ENCODE measurements at regions not wholly inside any gene's neighbourhood (a gene's known extent, or its start where the extent isn't known, plus 50 kb on each side); places are given as distances from the start of the nearest gene placed in this dataset.

- TF ChIP-seq ZNF274 (IDR thresholded peaks at IDR 0.05; ENCODE audit: low read depth, low read length) (no peak), EGR1 (IDR thresholded peaks at IDR 0.05; ENCODE audit: low read depth) (no peak), ELF1 (IDR thresholded peaks at IDR 0.05; ENCODE audit: borderline replicate concordance, low read depth) (no peak), SP1 (IDR thresholded peaks at IDR 0.05; ENCODE audit: low read depth) (no peak), POLR2A (IDR thresholded peaks at IDR 0.05; ENCODE audit: borderline replicate concordance, extremely low read depth, insufficient read depth, insufficient read length) (no peak), SRF (IDR thresholded peaks at IDR 0.05; ENCODE audit: low read depth) (no peak)
- no peaks in the 10 kb centered on the region for H3K9me2 ChIP-seq (ENCODE audit: insufficient read depth)
- RAD21 ChIA-PET (ENCODE audit: low non-redundant PET in 1 of 2, low total read pairs in 2 of 2, uncharacterized antibody in 2 of 2, unreplicated experiment in 2 of 2): no interaction called here
- no peaks in the 10 kb centered on the region for H3K79me2 ChIP-seq (ENCODE audit: insufficient read depth, low read length)
- no peak overlapping the region for H2AFZ ChIP-seq (ENCODE audit: low read depth, low read length, poor library complexity, severe bottlenecking)
- no peaks in the 10 kb centered on the region for H3K4me1 ChIP-seq (ENCODE audit: control insufficient read depth in 1 of 2, insufficient read depth in 2 of 2, low read length in 2 of 2)
- H3K9ac ChIP-seq (ENCODE audit: low read length): no peak overlapping the region
- BruUV-seq (replicated peaks): no TSS peak
- no peak for DNase-seq (ENCODE audit: low read depth, low spot score)
- POLR2A ChIA-PET: no interaction called here
- H3K27me3 ChIP-seq (ENCODE audit: insufficient read depth, low read length): no peaks in the 10 kb centered on the region
- no peaks in the 10 kb centered on the region for H4K20me1 ChIP-seq (ENCODE audit: insufficient read depth)
- CTCF ChIA-PET: no interaction called here
- H3K9me3 ChIP-seq (ENCODE audit: control insufficient read depth in 1 of 2, insufficient read depth in 1 of 2, low read depth in 1 of 2, low read length in 2 of 2): no peaks in the 10 kb centered on the region
- no peak overlapping the region for H3K27ac ChIP-seq (ENCODE audit: low read depth, low read length)
- intact Hi-C loops (cut with micrococcal nuclease): no loop called here
- no peak overlapping the region for H3K4me3 ChIP-seq (replicated peaks in 1 of 2; ENCODE audit: low read depth in 1 of 2, low read length in 2 of 2)
- H3K4me2 ChIP-seq (ENCODE audit: low read length): no peak overlapping the region
- H3K36me3 ChIP-seq (ENCODE audit: control insufficient read depth in 1 of 2, insufficient read depth in 2 of 2, low read length in 2 of 2): no peaks in the 10 kb centered on the region
- ATAC-seq: no peak
These were observed 312.6 kb downstream of the BMPER start for GRCh38 chr7:34217972-34218371.

GRCh38 chr7:34219153-34219718 is 313.9 kb downstream of the BMPER start:
- no peaks in the 10 kb centered on the region for H3K9me2 ChIP-seq (ENCODE audit: insufficient read depth)
- no peaks in the 10 kb centered on the region for H3K27me3 ChIP-seq (ENCODE audit: insufficient read depth, low read length)
- H3K4me2 ChIP-seq (ENCODE audit: low read length): no peak overlapping the region
- intact Hi-C loops (cut with micrococcal nuclease): no loop called here
- no peaks in the 10 kb centered on the region for H3K4me1 ChIP-seq (ENCODE audit: control insufficient read depth in 1 of 2, insufficient read depth in 2 of 2, low read length in 2 of 2)
- no peaks in the 10 kb centered on the region for H4K20me1 ChIP-seq (ENCODE audit: insufficient read depth)
- H3K79me2 ChIP-seq (ENCODE audit: insufficient read depth, low read length): no peaks in the 10 kb centered on the region
- ChIA-PET POLR2A (no interaction called here), RAD21 (ENCODE audit: low non-redundant PET in 1 of 2, low total read pairs in 2 of 2, uncharacterized antibody in 2 of 2, unreplicated experiment in 2 of 2) (no interaction called here), CTCF (no interaction called here)
- no peak overlapping the region for H3K4me3 ChIP-seq (replicated peaks in 1 of 2; ENCODE audit: low read depth in 1 of 2, low read length in 2 of 2)
- no peak for DNase-seq (ENCODE audit: low read depth, low spot score)
- H2AFZ ChIP-seq (ENCODE audit: low read depth, low read length, poor library complexity, severe bottlenecking): no peak overlapping the region
- H3K27ac ChIP-seq (ENCODE audit: low read depth, low read length): no peak overlapping the region
- no peak for ATAC-seq
- H3K9ac ChIP-seq (ENCODE audit: low read length): no peak overlapping the region
- no TSS peak for BruUV-seq (replicated peaks)
- no peaks in the 10 kb centered on the region for H3K36me3 ChIP-seq (ENCODE audit: control insufficient read depth in 1 of 2, insufficient read depth in 2 of 2, low read length in 2 of 2)
- H3K9me3 ChIP-seq (ENCODE audit: control insufficient read depth in 1 of 2, insufficient read depth in 1 of 2, low read depth in 1 of 2, low read length in 2 of 2): no peaks in the 10 kb centered on the region
- TF ChIP-seq ZBTB33 (IDR thresholded peaks at IDR 0.05; ENCODE audit: extremely low read depth, insufficient replicate concordance, low read length): no peak
- no peak for TF ChIP-seq JUND (IDR thresholded peaks at IDR 0.05)
- TF ChIP-seq FOSL1 (IDR thresholded peaks at IDR 0.05; ENCODE audit: low read depth): no peak
- TF ChIP-seq CBX3 (IDR thresholded peaks at IDR 0.05; ENCODE audit: low read depth): no peak
- no peak for TF ChIP-seq RAD21 (IDR thresholded peaks at IDR 0.05; ENCODE audit: low read depth)
- TF ChIP-seq EZH2 (IDR thresholded peaks at IDR 0.05): no peak
- no peak for TF ChIP-seq EZH2phosphoT487 (IDR thresholded peaks at IDR 0.05; ENCODE audit: borderline replicate concordance)
- no peak for TF ChIP-seq SRF (IDR thresholded peaks at IDR 0.05; ENCODE audit: low read depth)
- TF ChIP-seq SP1 (IDR thresholded peaks at IDR 0.05; ENCODE audit: low read depth): no peak
- TF ChIP-seq TCF7L2 (IDR thresholded peaks at IDR 0.05; ENCODE audit: borderline replicate concordance, extremely low read depth, insufficient read depth, insufficient read length): no peak
- TF ChIP-seq POLR2AphosphoS5 (IDR thresholded peaks at IDR 0.05; ENCODE audit: low read depth, low read length): no peak
- no peak for TF ChIP-seq YY1 (IDR thresholded peaks at IDR 0.05; ENCODE audit: extremely low read depth, insufficient replicate concordance, low read depth, low read length)
- TF ChIP-seq SIN3A (IDR thresholded peaks at IDR 0.05; ENCODE audit: low read depth): no peak
- no peak for TF ChIP-seq ELF1 (IDR thresholded peaks at IDR 0.05; ENCODE audit: borderline replicate concordance, low read depth)
- TF ChIP-seq MAX (IDR thresholded peaks at IDR 0.05): no peak
- TF ChIP-seq CTCF (IDR thresholded peaks at IDR 0.05 in 2 of 3, conservative IDR thresholded peaks at IDR 0.05 in 1 of 3; ENCODE audit: borderline replicate concordance in 1 of 3, insufficient read depth in 1 of 3, low read depth in 2 of 3, low read length in 2 of 3): no peak
